ENCODE measurements at regions not wholly inside any gene's neighbourhood (a gene's known extent, or its start where the extent isn't known, plus 50 kb on each side); places are given as distances from the start of the nearest gene placed in this dataset.

GRCh38 chr17:13428611-13429042, 173.1 kb downstream of the HS3ST3A1 start:
- H3K9me3 ChIP-seq = no peaks in the 10 kb centered on the region
- H3K4me3 ChIP-seq = no peak overlapping the region
- DNase-seq (ENCODE audit: low spot score) = no peak
- H3K27me3 ChIP-seq (replicated peaks; ENCODE audit: insufficient read depth) = no peaks in the 10 kb centered on the region
- intact Hi-C loops (cut with DNase I) = no loop called here
- 36% methylated on average over 2 of the region's 2 CpGs for WGBS
- no peak overlapping the region for H3K27ac ChIP-seq
- no peaks in the 10 kb centered on the region for H3K36me3 ChIP-seq
- H3K4me1 ChIP-seq (replicated peaks) = no peaks in the 10 kb centered on the region
- TF ChIP-seq CTCF (IDR thresholded peaks at IDR 0.05) (no peak), POLR2A (IDR thresholded peaks at IDR 0.05) (no peak), POLR2AphosphoS5 (IDR thresholded peaks at IDR 0.05) (no peak)

- no peak for DNase-seq (ENCODE audit: low spot score)
- Histone ChIP-seq H3K4me3 (no peak overlapping the region), H3K27me3 (replicated peaks; ENCODE audit: insufficient read depth) (no peaks in the 10 kb centered on the region), H3K36me3 (no peaks in the 10 kb centered on the region), H3K27ac (no peak overlapping the region), H3K4me1 (replicated peaks) (no peaks in the 10 kb centered on the region), H3K9me3 (no peaks in the 10 kb centered on the region)
- intact Hi-C loops (cut with DNase I) = no loop called here
- TF ChIP-seq POLR2AphosphoS5 (IDR thresholded peaks at IDR 0.05) (no peak), CTCF (IDR thresholded peaks at IDR 0.05) (no peak), POLR2A (IDR thresholded peaks at IDR 0.05) (no peak)
These were observed 174.7 kb downstream of the HS3ST3A1 start for GRCh38 chr17:13426991-13427390.

- H3K4me3 ChIP-seq = no peak overlapping the region
- 83% methylated on average over 4 of the region's 4 CpGs for WGBS
These were observed 176.3 kb downstream of the HS3ST3A1 start for GRCh38 chr17:13425390-13425789.

GRCh38 chr17:13421581-13422130, 180.1 kb downstream of the HS3ST3A1 start:
- 71% methylated on average over 2 of the region's 2 CpGs for WGBS
- no peak for DNase-seq (ENCODE audit: low spot score)
- no peak overlapping the region for H3K4me3 ChIP-seq
- H3K27ac ChIP-seq = no peak overlapping the region
- no peaks in the 10 kb centered on the region for H3K36me3 ChIP-seq
- H3K9me3 ChIP-seq = no peaks in the 10 kb centered on the region
- H3K27me3 ChIP-seq (replicated peaks; ENCODE audit: insufficient read depth) = no peaks in the 10 kb centered on the region
- intact Hi-C loops (cut with DNase I) = no loop called here
- no peak for TF ChIP-seq POLR2A (IDR thresholded peaks at IDR 0.05)
- no peak for TF ChIP-seq CTCF (IDR thresholded peaks at IDR 0.05)
- no peak for TF ChIP-seq POLR2AphosphoS5 (IDR thresholded peaks at IDR 0.05)
- H3K4me1 ChIP-seq (replicated peaks) = no peaks in the 10 kb centered on the region

More at GRCh38 chr17:13425390-13425789, 176.3 kb downstream of the HS3ST3A1 start:
- no peak for DNase-seq (ENCODE audit: low spot score)
- Histone ChIP-seq H3K27ac (no peak overlapping the region), H3K36me3 (no peaks in the 10 kb centered on the region), H3K4me1 (replicated peaks) (no peaks in the 10 kb centered on the region), H3K27me3 (replicated peaks; ENCODE audit: insufficient read depth) (no peaks in the 10 kb centered on the region), H3K9me3 (no peaks in the 10 kb centered on the region)
- intact Hi-C loops (cut with DNase I) = no loop called here
- no peak for TF ChIP-seq CTCF (IDR thresholded peaks at IDR 0.05)
- TF ChIP-seq POLR2AphosphoS5 (IDR thresholded peaks at IDR 0.05) = no peak
- TF ChIP-seq POLR2A (IDR thresholded peaks at IDR 0.05) = no peak

- Histone ChIP-seq H3K4me1 (replicated peaks) (no peaks in the 10 kb centered on the region), H3K4me3 (no peak overlapping the region), H3K36me3 (no peaks in the 10 kb centered on the region), H3K9me3 (no peaks in the 10 kb centered on the region), H3K27ac (no peak overlapping the region), H3K27me3 (replicated peaks; ENCODE audit: insufficient read depth) (no peaks in the 10 kb centered on the region)
- intact Hi-C loops (cut with DNase I) = no loop called here
- TF ChIP-seq CTCF (IDR thresholded peaks at IDR 0.05) (no peak), POLR2AphosphoS5 (IDR thresholded peaks at IDR 0.05) (no peak), POLR2A (IDR thresholded peaks at IDR 0.05) (no peak)
- no peak for DNase-seq (ENCODE audit: low spot score)
- 89% methylated on average over 2 of the region's 2 CpGs for WGBS
These were observed 180.9 kb downstream of the HS3ST3A1 start for GRCh38 chr17:13420878-13421277.

Measured in prostate gland (tissue), 2 donors.